Keratinocyte (primary cell): ENCODE measurements at regions not wholly inside any gene's neighbourhood (a gene's known extent, or its start where the extent isn't known, plus 50 kb on each side); places are given as distances from the start of the nearest gene placed in this dataset.

ENCODE experiments used
- DNase-seq: peaks from one replicate; pipeline ENCODE4 v3.0.0-alpha.2; 2011; ENCODE audit warnings: low read depth, missing footprints, low spot score
- FAIRE-seq: peaks from 2 replicates; lab custom pipeline; 2011; peaks lifted over from hg19 to GRCh38; lab: Jason Lieb, UNC
- H2AFZ ChIP-seq: 2 replicates; pipeline ENCODE4 v1.6.0; 2012; ENCODE audit warnings: low read length, control low read depth, inconsistent platforms; ENCODE audit not compliant: control insufficient read depth
- H3K27ac ChIP-seq: 2 replicates; pipeline ENCODE4 v1.5.1; 2011; ENCODE audit warnings: low read length; ENCODE audit not compliant: control insufficient read depth, insufficient read depth
- H3K27me3 ChIP-seq: 3 replicates; pipeline ENCODE4 v1.6.0; 2011; ENCODE audit warnings: low read length; ENCODE audit not compliant: control insufficient read depth, insufficient read depth; ENCODE audit errors: extremely low read depth
- H3K36me3 ChIP-seq, 2 experiments: 2 replicates in 1 of 2; 3 replicates in 1 of 2; pipeline ENCODE4 v1.5.1; 2011; ENCODE audit warnings: low read length in 2 of 2, mild to moderate bottlenecking in 1 of 2; ENCODE audit not compliant: control insufficient read depth in 2 of 2, insufficient read depth in 2 of 2; ENCODE audit errors: extremely low read depth in 1 of 2
- H3K4me1 ChIP-seq: 3 replicates; pipeline ENCODE4 v1.5.1; 2011; ENCODE audit warnings: low read length; ENCODE audit not compliant: control insufficient read depth, insufficient read depth; ENCODE audit errors: extremely low read depth
- H3K4me2 ChIP-seq: 3 replicates; pipeline ENCODE4 v1.6.0; 2011; ENCODE audit warnings: low read depth, low read length; ENCODE audit not compliant: control insufficient read depth, insufficient read depth; ENCODE audit errors: extremely low read depth
- H3K4me3 ChIP-seq, 3 experiments: fragments of 200-600 bp in 1 of 3; sonication (generic) in 1 of 3; 2 replicates in 2 of 3; 3 replicates in 1 of 3; pipeline ENCODE4 v1.5.1; 2011 to 2016; ENCODE audit warnings: low read length in 3 of 3, mild to moderate bottlenecking in 3 of 3, control low read depth in 2 of 3, inconsistent platforms in 1 of 3, low read depth in 1 of 3, mixed read lengths in 1 of 3, mixed run types in 1 of 3, moderate library complexity in 1 of 3; ENCODE audit not compliant: control insufficient read depth in 2 of 3, insufficient read depth in 2 of 3; ENCODE audit errors: extremely low read depth in 1 of 3
- H3K79me2 ChIP-seq: 2 replicates; pipeline ENCODE4 v1.6.0; 2012; ENCODE audit warnings: low read length; ENCODE audit not compliant: control insufficient read depth, insufficient read depth
- H3K9ac ChIP-seq: 3 replicates; pipeline ENCODE4 v1.6.0; 2011; ENCODE audit warnings: low read length; ENCODE audit not compliant: control insufficient read depth, insufficient read depth; ENCODE audit errors: extremely low read depth
- H3K9me1 ChIP-seq: 3 replicates; pipeline ENCODE4 v1.6.0; 2011; ENCODE audit warnings: low read length; ENCODE audit not compliant: control insufficient read depth, insufficient read depth; ENCODE audit errors: extremely low read depth
- H3K9me3 ChIP-seq: 2 replicates; pipeline ENCODE4 v1.5.1; 2012; ENCODE audit warnings: low read depth, low read length; ENCODE audit not compliant: control insufficient read depth
- H4K20me1 ChIP-seq: 3 replicates; pipeline ENCODE4 v1.6.0; 2011; ENCODE audit warnings: low read length; ENCODE audit not compliant: control insufficient read depth, insufficient read depth; ENCODE audit errors: extremely low read depth
- CTCF ChIP-seq, 3 experiments: IDR thresholded peaks in 1 of 3; conservative IDR thresholded peaks in 1 of 3; optimal IDR thresholded peaks in 1 of 3; 2 replicates in 2 of 3; 3 replicates in 1 of 3; pipeline versions ENCODE3 to v1.5.1; 2011; ENCODE audit warnings: low read length in 3 of 3, mild to moderate bottlenecking in 3 of 3, moderate library complexity in 2 of 3, control low read depth in 1 of 3, inconsistent platforms in 1 of 3; ENCODE audit not compliant: insufficient read depth in 2 of 3; ENCODE audit errors: extremely low read depth in 1 of 3
- EZH2 ChIP-seq: IDR thresholded peaks from one replicate; pipeline ENCODE4 v1.6.1; 2012; ENCODE audit warnings: inconsistent platforms, mild to moderate bottlenecking, low read length, moderate library complexity
- dilution Hi-C: fragments of 300-500 bp; cut with MboI; formaldehyde crosslinking; loops from one replicate; pipeline ENCODE4 v1.7.0; 2020; ENCODE audit warnings: low sequenced_read_pairs; ENCODE audit not compliant: extremely low pct_ligation_motif_present

DNA sequence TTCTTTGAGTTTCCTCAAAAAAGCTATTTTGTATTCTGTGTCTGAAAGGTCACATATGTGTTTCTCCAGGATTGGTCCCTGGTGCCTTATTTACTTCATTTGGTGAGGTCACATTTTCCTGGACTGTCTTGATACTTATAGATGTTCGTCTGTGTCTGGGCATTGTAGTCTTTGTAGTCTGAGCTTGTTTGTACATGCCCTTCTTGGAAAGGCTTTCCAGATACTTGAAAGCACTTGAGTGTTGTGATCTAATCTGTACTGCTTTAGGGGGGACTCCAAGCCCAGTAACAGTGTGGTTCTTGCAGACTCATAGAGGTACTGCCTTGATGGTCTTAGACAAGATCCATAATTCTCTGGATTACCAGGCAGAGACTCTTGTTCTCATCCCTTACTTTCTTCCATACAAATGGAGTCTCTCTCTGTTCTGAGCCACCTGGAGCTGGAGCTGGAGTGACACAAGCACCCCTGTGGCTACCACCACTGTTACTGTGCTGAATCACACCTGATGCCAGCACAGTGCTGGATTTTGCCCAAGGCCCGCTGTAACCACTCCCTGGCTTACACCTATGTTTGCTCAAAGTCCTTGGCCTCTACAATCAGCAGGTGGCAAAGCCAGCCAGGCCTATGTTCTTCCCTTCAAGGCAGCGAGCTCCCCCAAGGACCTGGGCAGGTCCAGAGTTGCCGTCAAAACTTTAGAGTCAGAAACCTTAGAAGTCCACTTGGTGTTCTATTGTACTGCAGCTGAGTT is 72.3 kb upstream of the EFHC2 start:
- no peaks in the 10 kb centered on the region for H3K9me1 ChIP-seq
- H3K4me3 ChIP-seq = no peak overlapping the region
- peak overlapping the region; percentile 35 for H3K4me2 ChIP-seq
- H3K27ac ChIP-seq = no peak overlapping the region
- FAIRE-seq = peak; percentile 86
- H3K9ac ChIP-seq = no peak overlapping the region
- no peaks in the 10 kb centered on the region for H3K79me2 ChIP-seq
- H3K9me3 ChIP-seq = no peaks in the 10 kb centered on the region
- H4K20me1 ChIP-seq = no peaks in the 10 kb centered on the region
- no peaks in the 10 kb centered on the region for H3K36me3 ChIP-seq
- DNase-seq = no peak
- dilution Hi-C loops = no loop called here
- TF ChIP-seq CTCF (optimal IDR thresholded peaks at IDR 0.05 in 1 of 3, IDR thresholded peaks at IDR 0.05 in 1 of 3, conservative IDR thresholded peaks at IDR 0.05 in 1 of 3; ENCODE audit: extremely low read depth in 1 of 3, insufficient read depth in 2 of 3, low read length in 3 of 3) (no peak), EZH2 (no peak)
- no peak overlapping the region for H2AFZ ChIP-seq
- H3K4me1 ChIP-seq = peaks cover 19% of the 10 kb centered on the region
- no peaks in the 10 kb centered on the region for H3K27me3 ChIP-seq

- no peaks in the 10 kb centered on the region for H3K79me2 ChIP-seq
- FAIRE-seq = no peak
- H3K9me3 ChIP-seq = no peaks in the 10 kb centered on the region
- peaks cover 12% of the 10 kb centered on the region for H3K4me1 ChIP-seq
- H3K9me1 ChIP-seq = no peaks in the 10 kb centered on the region
- H3K4me2 ChIP-seq = peak overlapping the region; percentile 19
- H3K4me3 ChIP-seq = no peak overlapping the region
- H3K27ac ChIP-seq = peak overlapping the region; percentile 43
- dilution Hi-C loops = no loop called here
- no peak overlapping the region for H2AFZ ChIP-seq
- no peak overlapping the region for H3K9ac ChIP-seq
- no peak for TF ChIP-seq CTCF (optimal IDR thresholded peaks at IDR 0.05 in 1 of 3, IDR thresholded peaks at IDR 0.05 in 1 of 3, conservative IDR thresholded peaks at IDR 0.05 in 1 of 3; ENCODE audit: extremely low read depth in 1 of 3, insufficient read depth in 2 of 3, low read length in 3 of 3)
- no peaks in the 10 kb centered on the region for H3K36me3 ChIP-seq
- DNase-seq = no peak
- no peaks in the 10 kb centered on the region for H4K20me1 ChIP-seq
- no peaks in the 10 kb centered on the region for H3K27me3 ChIP-seq
These were observed 57.7 kb upstream of the EFHC2 start for GRCh38 chrX:44401151-44401550.
